MCF 10A (cell line): ENCODE measurements at regions not wholly inside any gene's neighbourhood (a gene's known extent, or its start where the extent isn't known, plus 50 kb on each side); places are given as distances from the start of the nearest gene placed in this dataset.
A peak's percentile ranks its signal among the peaks of the same experiment; 100 is the strongest.

Experiments
- BruUV-seq: library from RNA; stranded (reverse); fragments of 400-500 nt; replicated peaks from 2 replicates; lab custom pipeline; 2021; lab: Mats Ljungman, UMichigan
- CTCF ChIA-PET: fragments of 300-600 bp; sonication (Branson Sonifier 250); formaldehyde crosslinking; extraction: SDS; loops from one replicate; lab custom pipeline; 2021; ENCODE audit warnings: antibody characterized with exemption, inconsistent platforms; lab: Yijun Ruan, JAX
- POLR2A ChIA-PET: fragments of 300-600, 350-650 bp; sonication (Branson Sonifier 250); formaldehyde crosslinking; extraction: SDS; loops from one replicate; lab custom pipeline; 2020; ENCODE audit warnings: antibody characterized with exemption, inconsistent platforms; lab: Yijun Ruan, JAX
- DNase-seq: peaks from one replicate; pipeline ENCODE4 v3.0.0-alpha.2; 2018; ENCODE audit not compliant: unreplicated experiment
- H3K27ac Mint-ChIP-seq: one replicate; pipeline ENCODE4 v1.8.0; 2022; ENCODE audit warnings: mild to moderate bottlenecking, low read depth, mixed read lengths; ENCODE audit not compliant: unreplicated experiment
- H3K27me3 Mint-ChIP-seq: one replicate; pipeline ENCODE4 v1.8.0; 2022; ENCODE audit warnings: mixed read lengths; ENCODE audit not compliant: insufficient read depth, unreplicated experiment
- H3K36me3 Mint-ChIP-seq: one replicate; pipeline ENCODE4 v1.8.0; 2022; ENCODE audit warnings: mild to moderate bottlenecking, moderate library complexity, mixed read lengths; ENCODE audit not compliant: insufficient read depth, unreplicated experiment
- H3K4me1 Mint-ChIP-seq: one replicate; pipeline ENCODE4 v1.8.0; 2022; ENCODE audit warnings: mixed read lengths; ENCODE audit not compliant: insufficient read depth, unreplicated experiment
- H3K4me3 Mint-ChIP-seq: one replicate; pipeline ENCODE4 v1.8.0; 2022; ENCODE audit warnings: mild to moderate bottlenecking, moderate library complexity, mixed read lengths; ENCODE audit not compliant: unreplicated experiment
- H3K9me3 Mint-ChIP-seq: one replicate; pipeline ENCODE4 v1.8.0; 2022; ENCODE audit warnings: mixed read lengths; ENCODE audit not compliant: unreplicated experiment
- CTCF ChIP-seq: fragments of 200-600 bp; IDR thresholded peaks from one replicate; pipeline ENCODE4 v1.8.0; 2022; ENCODE audit warnings: antibody characterized with exemption, mild to moderate bottlenecking; ENCODE audit not compliant: unreplicated experiment
- intact Hi-C: fragments of 100-400 bp; cut with micrococcal nuclease; formaldehyde crosslinking; loops from 2 replicates; pipeline ENCODE4 v1.14.1; 2022

DNA sequence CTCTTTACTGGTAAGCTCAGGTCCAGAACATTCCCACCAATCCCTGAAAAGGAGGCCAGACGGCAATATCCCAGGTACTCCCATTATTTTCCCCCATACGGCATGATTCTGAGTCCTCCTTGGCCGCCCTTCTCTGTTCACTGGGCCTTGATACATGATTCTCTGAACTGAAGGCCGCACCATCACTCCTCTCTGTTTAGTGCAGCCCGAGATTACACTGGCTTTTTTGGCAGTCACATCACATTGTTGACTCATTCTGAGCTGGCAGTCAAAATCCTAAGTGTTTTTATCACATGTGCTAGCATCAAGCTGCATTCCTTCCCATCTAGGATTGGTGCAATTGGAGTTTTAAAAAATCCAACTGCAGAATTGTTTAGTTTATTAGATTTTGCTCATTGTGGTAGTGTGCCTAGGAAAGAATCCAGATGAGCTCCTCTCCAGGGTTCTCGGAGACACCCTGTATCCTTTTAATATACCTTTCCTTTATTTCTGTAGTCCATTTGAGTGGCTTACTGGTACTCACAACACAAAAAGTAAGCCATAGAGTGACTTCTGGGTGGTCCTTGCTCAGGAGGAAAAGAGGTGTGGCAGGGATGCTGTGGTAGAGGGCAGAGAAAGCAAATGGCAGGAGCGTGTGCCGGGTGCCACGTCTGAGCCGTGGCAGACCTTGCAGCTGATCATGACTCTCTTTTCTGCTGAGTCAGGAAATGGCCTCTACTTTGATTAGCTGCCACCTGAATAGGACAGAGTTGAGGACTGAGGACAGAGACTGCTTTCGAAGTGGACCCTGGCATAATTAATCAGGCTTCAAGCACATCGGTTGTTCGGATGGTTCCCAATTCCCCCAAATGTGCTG is 121.1 kb upstream of the IL12B start:
- BruUV-seq = no TSS peak
- Mint-ChIP-seq H3K4me3 (no peak overlapping the region), H3K36me3 (no peaks in the 10 kb centered on the region), H3K27me3 (no peaks in the 10 kb centered on the region), H3K4me1 (peaks cover 33% of the 10 kb centered on the region), H3K27ac (peak overlapping the region; percentile 4), H3K9me3 (no peaks in the 10 kb centered on the region)
- ChIA-PET POLR2A (interaction anchor here (0.7 to 2.0 kb wide), 12 partner anchors 10 to 534 kb away, joined by 3 to 7 read pairs (median 3); no protein-coding TSS in a partner anchor), CTCF (interaction anchor here (0.6 to 14.0 kb wide), 30 partner anchors 10 to 1420 kb away, joined by 3 to 304 read pairs (median 3); no protein-coding TSS in a partner anchor)
- intact Hi-C loops = loop anchor here (10.0 kb wide), 1 partner anchor 323 kb away; no protein-coding TSS in a partner anchor
- no peak for TF ChIP-seq CTCF
- DNase-seq = peak; percentile 97

- CTCF ChIA-PET = interaction anchor here (0.6 to 14.0 kb wide), 12 partner anchors 8 to 834 kb away, joined by 3 to 304 read pairs (median 5); no protein-coding TSS in a partner anchor
- H3K9me3 Mint-ChIP-seq = no peaks in the 10 kb centered on the region
- H3K4me1 Mint-ChIP-seq = peaks cover 40% of the 10 kb centered on the region
Observed at GRCh38 chr5:159452480-159453167, 122.3 kb upstream of the IL12B start.

DNA sequence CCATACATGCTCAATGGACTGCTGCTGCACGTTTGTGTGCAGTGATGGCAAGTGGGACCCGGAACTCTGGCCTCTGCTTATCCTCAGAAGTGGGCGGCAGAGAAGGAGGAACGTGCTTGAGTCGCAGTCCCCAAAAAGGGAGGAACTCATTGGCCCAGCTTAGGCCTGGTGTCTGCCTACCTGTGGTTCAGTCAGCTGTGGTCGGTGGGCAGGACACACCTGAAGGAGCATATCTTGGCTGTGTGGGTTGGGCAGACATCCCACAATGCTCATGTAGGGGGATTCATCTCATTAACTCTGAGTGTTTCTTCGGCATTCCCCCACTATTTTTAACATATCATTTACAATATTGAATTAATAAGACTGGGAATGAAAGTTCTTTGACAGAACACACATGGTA is 122.9 kb upstream of the IL12B start:
- Mint-ChIP-seq H3K27me3 (no peaks in the 10 kb centered on the region), H3K36me3 (no peaks in the 10 kb centered on the region), H3K4me3 (no peak overlapping the region), H3K27ac (no peak overlapping the region), H3K9me3 (no peaks in the 10 kb centered on the region), H3K4me1 (peaks cover 40% of the 10 kb centered on the region)
- POLR2A ChIA-PET = no interaction called here
- no peak for DNase-seq
- CTCF ChIA-PET = interaction anchor here (0.6 to 14.0 kb wide), 8 partner anchors 9 to 835 kb away, joined by 3 to 304 read pairs (median 5); no protein-coding TSS in a partner anchor
- no peak for TF ChIP-seq CTCF
- no TSS peak for BruUV-seq
- intact Hi-C loops = loop anchor here (10.0 kb wide), 1 partner anchor 322 kb away; no protein-coding TSS in a partner anchor

More at GRCh38 chr5:159452480-159453167, 122.3 kb upstream of the IL12B start:
- Mint-ChIP-seq H3K4me3 (no peak overlapping the region), H3K27me3 (no peaks in the 10 kb centered on the region), H3K36me3 (no peaks in the 10 kb centered on the region), H3K27ac (no peak overlapping the region)
- intact Hi-C loops = loop anchor here (10.0 kb wide), 1 partner anchor 322 kb away; no protein-coding TSS in a partner anchor
- TF ChIP-seq CTCF = no peak
- DNase-seq = no peak
- BruUV-seq = no TSS peak
- POLR2A ChIA-PET = interaction anchor here (0.6 to 1.7 kb wide), 5 partner anchors 9 to 556 kb away, joined by 3 to 5 read pairs (median 3); partner anchors contain the start of gene TTC1
